A549 (cell line): ENCODE measurements at regions not wholly inside any gene's neighbourhood (a gene's known extent, or its start where the extent isn't known, plus 50 kb on each side); places are given as distances from the start of the nearest gene placed in this dataset.

Experiments used
- ATAC-seq, 2 experiments: fragments of 200-7000 bp in 1 of 2; fragments of >200 bp in 1 of 2; cut with Nextera tagmentation in 1 of 2; cut with Tn5 transposase in 1 of 2; 3 replicates each; pipeline versions ENCODE4 v1.8.0 to v1.9.1; 2018 to 2020; ENCODE audit warnings: mild to moderate bottlenecking in 1 of 2, moderate library complexity in 1 of 2
- CTCF ChIA-PET: fragments of 300-600 bp; sonication (Branson Sonifier 250); formaldehyde crosslinking; extraction: SDS; loops from one replicate; lab custom pipeline; 2021; ENCODE audit warnings: antibody characterized with exemption, inconsistent platforms; lab: Yijun Ruan, JAX
- POLR2A ChIA-PET: fragments of 350-600 bp; formaldehyde crosslinking; extraction: SDS; loops from one replicate; lab custom pipeline; 2021; ENCODE audit warnings: antibody characterized with exemption, inconsistent platforms; lab: Yijun Ruan, JAX
- DNase-seq, 2 experiments: peaks; one replicate each; pipeline versions ENCODE4 v3.0.0 to v3.0.0-alpha.2; 2011 to 2016; ENCODE audit warnings: low read depth in 1 of 2, low spot score in 1 of 2
- FAIRE-seq: peaks from 2 replicates; lab custom pipeline; 2011; peaks lifted over from hg19 to GRCh38; lab: Jason Lieb, UNC
- H3K27ac ChIP-seq, 2 experiments: fragments of >200 bp; sonication (Bioruptor Twin); formaldehyde crosslinking; 3 replicates each; pipeline ENCODE4 v1.5.1; 2016 to 2017
- H3K4me1 ChIP-seq: fragments of >200 bp; sonication (Bioruptor Twin); formaldehyde crosslinking; 3 replicates; pipeline ENCODE4 v1.6.1; 2016
- H3K4me2 ChIP-seq: fragments of >200 bp; sonication (Bioruptor Twin); formaldehyde crosslinking; 3 replicates; pipeline ENCODE4 v1.6.1; 2016
- H3K4me3 ChIP-seq: fragments of >200 bp; sonication (Bioruptor Twin); formaldehyde crosslinking; 3 replicates; pipeline ENCODE4 v1.5.1; 2016
- H3K9me3 ChIP-seq: fragments of >200 bp; sonication (Bioruptor Twin); formaldehyde crosslinking; 3 replicates; pipeline ENCODE4 v1.6.1; 2016
- CBX2 ChIP-seq: fragments of 200-600 bp; sonication (generic); IDR thresholded peaks from 2 replicates; pipeline ENCODE4 v1.6.1; 2016; ENCODE audit warnings: low read depth, mild to moderate bottlenecking, borderline replicate concordance
- CHD4 ChIP-seq: fragments of 200-600 bp; sonication (generic); IDR thresholded peaks from 2 replicates; pipeline ENCODE4 v1.6.1; 2016; ENCODE audit warnings: antibody characterized with exemption, mild to moderate bottlenecking, borderline replicate concordance
- EP300 ChIP-seq, 2 experiments: fragments of >200 bp; sonication (Bioruptor Twin); formaldehyde crosslinking; IDR thresholded peaks; 2 replicates in 1 of 2; 3 replicates in 1 of 2; pipeline ENCODE4 v1.6.1; 2016 to 2017
- ESRRA ChIP-seq: fragments of 150-350 bp; IDR thresholded peaks from 2 replicates; pipeline ENCODE4 v1.6.1; 2014; ENCODE audit warnings: mild to moderate bottlenecking, low read length, borderline replicate concordance
- FOSB ChIP-seq: fragments of 250-450 bp; sonication (Bioruptor Pico); IDR thresholded peaks from 2 replicates; pipeline ENCODE4 v1.5.0; 2020; ENCODE audit warnings: mild to moderate bottlenecking, moderate library complexity
- FOSL2 ChIP-seq, 2 experiments: fragments of 450-650 bp in 1 of 2; fragments of >200 bp in 1 of 2; sonication (Bioruptor Twin) in 1 of 2; formaldehyde crosslinking; IDR thresholded peaks; 2 replicates each; pipeline versions ENCODE4 v1.5.0 to v1.6.1; 2016 to 2020; ENCODE audit warnings: mild to moderate bottlenecking in 1 of 2, moderate library complexity in 1 of 2
- FOXS1 ChIP-seq: fragments of 250-450 bp; sonication (Bioruptor Pico); IDR thresholded peaks from 2 replicates; pipeline ENCODE4 v1.5.0; 2020; ENCODE audit warnings: mild to moderate bottlenecking, moderate library complexity
- HEYL ChIP-seq: fragments of 250-450 bp; sonication (Bioruptor Pico); IDR thresholded peaks from 2 replicates; pipeline ENCODE4 v1.8.0; 2021; ENCODE audit warnings: mild to moderate bottlenecking, moderate library complexity
- HOXA7 ChIP-seq: fragments of 250-450 bp; sonication (Bioruptor Pico); IDR thresholded peaks from 2 replicates; pipeline ENCODE4 v1.5.0; 2020; ENCODE audit warnings: mild to moderate bottlenecking, moderate library complexity
- KDM5A ChIP-seq: fragments of 200-600 bp; sonication (generic); IDR thresholded peaks from 2 replicates; pipeline ENCODE4 v1.6.1; 2016; ENCODE audit warnings: antibody characterized with exemption, mild to moderate bottlenecking
- NPAS2 ChIP-seq: fragments of 250-450 bp; sonication (Bioruptor Pico); IDR thresholded peaks from 2 replicates; pipeline ENCODE4 v1.8.0; 2022; ENCODE audit warnings: mild to moderate bottlenecking, moderate library complexity, borderline replicate concordance
- POLR2A ChIP-seq: IDR thresholded peaks from 2 replicates; pipeline ENCODE4 v1.6.1; 2012; ENCODE audit warnings: mild to moderate bottlenecking, low read length
- POLR2AphosphoS2 ChIP-seq: conservative IDR thresholded peaks from 2 replicates; pipeline ENCODE4 v1.6.1; 2012; ENCODE audit warnings: low read length, improper control_type of control experiment, inconsistent platforms
- RARB ChIP-seq: fragments of 250-450 bp; sonication (Bioruptor Pico); IDR thresholded peaks from 2 replicates; pipeline ENCODE4 v1.8.0; 2021; ENCODE audit warnings: mild to moderate bottlenecking, moderate library complexity
- RCOR1 ChIP-seq: fragments of 150-350 bp; IDR thresholded peaks from 2 replicates; pipeline ENCODE4 v1.6.1; 2014; ENCODE audit warnings: antibody characterized with exemption, low read length, low read depth
- RNF2 ChIP-seq: fragments of 200-600 bp; sonication (generic); IDR thresholded peaks from 2 replicates; pipeline ENCODE4 v1.6.1; 2016; ENCODE audit warnings: low read depth, mild to moderate bottlenecking, antibody characterized with exemption, moderate library complexity, borderline replicate concordance
- ZNF302 ChIP-seq: fragments of 250-450 bp; sonication (Bioruptor Pico); IDR thresholded peaks from 2 replicates; pipeline ENCODE4 v1.9.0; 2021; ENCODE audit warnings: inconsistent platforms, mild to moderate bottlenecking, moderate library complexity
- ZSCAN20 ChIP-seq: fragments of 250-450 bp; sonication (Bioruptor Pico); IDR thresholded peaks from 2 replicates; pipeline ENCODE4 v1.8.0; 2022; ENCODE audit warnings: mild to moderate bottlenecking, moderate library complexity
- WGBS: methylation state at CpG from one replicate; pipeline ENCODE4 v1.1.6; 2017; ENCODE audit errors: missing lambda C conversion rate; 5-methylcytosine and 5-hydroxymethylcytosine counted together
- TF ChIP-seq, protein P1 (sequence below): fragments of >200 bp; sonication (Bioruptor Twin); formaldehyde crosslinking; IDR thresholded peaks from 3 replicates; pipeline ENCODE4 v1.5.1; 2016
- TF ChIP-seq, protein P2 (sequence below): IDR thresholded peaks from 2 replicates; pipeline ENCODE4 v1.6.1; 2012
- TF ChIP-seq, protein P3 (sequence below): IDR thresholded peaks from 2 replicates; pipeline ENCODE4 v1.6.1; 2012
- TF ChIP-seq, protein P4 (sequence below): fragments of >200 bp; sonication (Bioruptor Twin); formaldehyde crosslinking; IDR thresholded peaks from 2 replicates; pipeline ENCODE4 v1.6.1; 2016

DNA sequence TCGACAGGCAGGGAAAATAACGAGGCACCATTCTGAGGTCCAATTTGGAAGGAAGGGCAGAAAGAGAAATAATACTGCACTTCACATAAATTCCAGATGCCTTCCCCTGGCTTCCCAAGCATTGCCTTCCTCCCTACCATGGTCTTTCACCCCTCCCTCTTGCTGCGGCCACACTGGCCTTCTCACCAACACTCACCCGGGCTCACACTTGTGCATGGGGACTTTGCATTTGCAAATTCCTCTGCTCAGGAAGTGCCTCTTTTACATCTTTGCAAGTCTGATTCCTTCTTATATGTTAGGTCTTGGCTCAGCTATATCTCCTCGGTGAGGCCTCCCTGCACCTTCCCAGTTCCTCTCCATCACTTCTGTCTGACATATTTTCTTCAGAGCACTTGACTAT lies 199.4 kb downstream of the CHIC2 start:
- no peak overlapping the region for H3K27ac ChIP-seq
- DNase-seq (no peak), ATAC-seq (no peak)
- peaks cover 17% of the 10 kb centered on the region for H3K4me1 ChIP-seq
- no peak overlapping the region for H3K4me3 ChIP-seq
- ChIA-PET CTCF (interaction anchor here (1.4 kb wide), 1 partner anchor 65 kb away, joined by 3 read pairs; no protein-coding TSS in a partner anchor), POLR2A (no interaction called here)
- TF ChIP-seq ZSCAN20 (no peak), POLR2AphosphoS2 (no peak), RARB (CRISPR knock-in tag) (no peak), ESRRA (no peak), KDM5A (no peak), CBX2 (no peak), FOSL2 (IDR thresholded peaks at IDR 0.05) (no peak), FOSL2 (CRISPR knock-in tag; IDR thresholded peaks at IDR 0.05) (no peak), ZNF302 (CRISPR knock-in tag) (no peak)
- TF ChIP-seq, protein P1, sequence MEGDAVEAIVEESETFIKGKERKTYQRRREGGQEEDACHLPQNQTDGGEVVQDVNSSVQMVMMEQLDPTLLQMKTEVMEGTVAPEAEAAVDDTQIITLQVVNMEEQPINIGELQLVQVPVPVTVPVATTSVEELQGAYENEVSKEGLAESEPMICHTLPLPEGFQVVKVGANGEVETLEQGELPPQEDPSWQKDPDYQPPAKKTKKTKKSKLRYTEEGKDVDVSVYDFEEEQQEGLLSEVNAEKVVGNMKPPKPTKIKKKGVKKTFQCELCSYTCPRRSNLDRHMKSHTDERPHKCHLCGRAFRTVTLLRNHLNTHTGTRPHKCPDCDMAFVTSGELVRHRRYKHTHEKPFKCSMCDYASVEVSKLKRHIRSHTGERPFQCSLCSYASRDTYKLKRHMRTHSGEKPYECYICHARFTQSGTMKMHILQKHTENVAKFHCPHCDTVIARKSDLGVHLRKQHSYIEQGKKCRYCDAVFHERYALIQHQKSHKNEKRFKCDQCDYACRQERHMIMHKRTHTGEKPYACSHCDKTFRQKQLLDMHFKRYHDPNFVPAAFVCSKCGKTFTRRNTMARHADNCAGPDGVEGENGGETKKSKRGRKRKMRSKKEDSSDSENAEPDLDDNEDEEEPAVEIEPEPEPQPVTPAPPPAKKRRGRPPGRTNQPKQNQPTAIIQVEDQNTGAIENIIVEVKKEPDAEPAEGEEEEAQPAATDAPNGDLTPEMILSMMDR = no peak
- TF ChIP-seq, protein P2, sequence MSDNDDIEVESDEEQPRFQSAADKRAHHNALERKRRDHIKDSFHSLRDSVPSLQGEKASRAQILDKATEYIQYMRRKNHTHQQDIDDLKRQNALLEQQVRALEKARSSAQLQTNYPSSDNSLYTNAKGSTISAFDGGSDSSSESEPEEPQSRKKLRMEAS = no peak
- TF ChIP-seq, all 56 proteins: peak for 0
- no peaks in the 10 kb centered on the region for H3K9me3 ChIP-seq
- no peak overlapping the region for H3K4me2 ChIP-seq
- 88% methylated on average over 5 of the region's 5 CpGs for WGBS
- FAIRE-seq = no peak

DNA sequence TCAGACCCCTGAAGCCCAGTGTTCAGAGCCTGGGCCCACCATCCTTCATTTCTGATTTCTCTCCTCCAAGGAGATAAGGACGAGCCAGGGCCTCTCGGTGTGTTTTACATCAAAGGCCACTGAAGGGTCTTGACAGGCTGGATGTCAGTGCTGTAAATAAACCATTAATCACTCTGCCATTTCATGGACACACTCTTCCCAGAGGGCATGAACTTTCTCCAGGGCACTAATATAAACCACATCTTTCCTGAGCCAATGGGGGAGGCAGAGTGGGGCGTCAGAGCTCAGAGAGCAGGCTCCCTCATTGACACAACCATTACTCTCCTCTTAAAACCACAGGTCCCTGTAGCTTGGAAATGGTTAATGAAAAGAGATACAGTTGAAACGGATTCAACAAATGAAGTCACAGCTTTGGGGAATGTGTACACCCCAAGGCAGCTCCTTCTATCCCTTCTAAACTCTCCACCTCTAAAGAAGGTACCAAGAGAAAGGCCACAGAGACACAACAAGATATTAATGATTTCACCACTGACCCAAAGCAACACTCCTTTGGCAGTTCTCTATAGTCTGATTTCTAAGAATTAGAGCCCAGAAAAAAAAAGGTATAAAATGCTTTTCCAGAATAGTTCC lies 200.6 kb downstream of the CHIC2 start:
- Histone ChIP-seq H3K9me3 (no peaks in the 10 kb centered on the region), H3K4me1 (peaks cover 17% of the 10 kb centered on the region), H3K4me2 (no peak overlapping the region), H3K4me3 (no peak overlapping the region), H3K27ac (0 out of 6 replicates have a peak overlapping the region, but pooled peaks of 1 of the 2 experiments have one; percentile 4)
- 26% methylated on average over 4 of the region's 4 CpGs for WGBS
- POLR2A ChIA-PET = no interaction called here
- no peak for FAIRE-seq
- DNase-seq = no peak
- CTCF ChIA-PET = no interaction called here
- TF ChIP-seq RCOR1 (no peak), HOXA7 (CRISPR knock-in tag) (no peak), NPAS2 (CRISPR knock-in tag) (no peak), RNF2 (no peak), POLR2A (no peak), EP300 (IDR thresholded peaks at IDR 0.05) (no peak), POLR2AphosphoS2 (no peak), ESRRA (no peak)
- TF ChIP-seq, protein P3, sequence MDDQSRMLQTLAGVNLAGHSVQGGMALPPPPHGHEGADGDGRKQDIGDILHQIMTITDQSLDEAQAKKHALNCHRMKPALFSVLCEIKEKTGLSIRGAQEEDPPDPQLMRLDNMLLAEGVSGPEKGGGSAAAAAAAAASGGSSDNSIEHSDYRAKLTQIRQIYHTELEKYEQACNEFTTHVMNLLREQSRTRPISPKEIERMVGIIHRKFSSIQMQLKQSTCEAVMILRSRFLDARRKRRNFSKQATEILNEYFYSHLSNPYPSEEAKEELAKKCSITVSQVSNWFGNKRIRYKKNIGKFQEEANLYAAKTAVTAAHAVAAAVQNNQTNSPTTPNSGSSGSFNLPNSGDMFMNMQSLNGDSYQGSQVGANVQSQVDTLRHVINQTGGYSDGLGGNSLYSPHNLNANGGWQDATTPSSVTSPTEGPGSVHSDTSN = no peak
- TF ChIP-seq, protein P4, sequence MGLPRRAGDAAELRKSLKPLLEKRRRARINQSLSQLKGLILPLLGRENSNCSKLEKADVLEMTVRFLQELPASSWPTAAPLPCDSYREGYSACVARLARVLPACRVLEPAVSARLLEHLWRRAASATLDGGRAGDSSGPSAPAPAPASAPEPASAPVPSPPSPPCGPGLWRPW = no peak
- no peak for ATAC-seq

DNA sequence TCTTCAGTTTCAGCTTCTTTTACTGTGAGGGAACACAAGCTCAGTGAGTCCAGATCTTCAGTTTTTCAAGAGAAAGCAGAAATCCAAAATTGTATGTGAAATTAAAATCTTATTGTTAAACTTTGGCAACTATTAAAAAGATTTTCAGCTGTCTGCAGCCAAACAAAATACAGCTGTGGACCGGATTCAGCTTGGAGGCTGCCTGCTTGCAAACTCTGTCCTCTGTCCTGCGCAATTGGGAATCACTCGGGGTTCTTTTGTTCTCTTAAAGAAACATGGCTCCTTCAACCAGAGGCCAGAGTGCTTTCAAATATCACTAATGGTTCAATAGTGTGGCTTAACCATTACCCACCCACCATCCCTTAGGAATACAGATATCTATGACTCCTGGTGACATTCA lies 201.2 kb downstream of the CHIC2 start:
- Histone ChIP-seq H3K4me3 (no peak overlapping the region), H3K4me2 (no peak overlapping the region), H3K4me1 (peaks cover 17% of the 10 kb centered on the region), H3K27ac (0 out of 6 replicates have a peak overlapping the region, but pooled peaks of 1 of the 2 experiments have one; percentile 4), H3K9me3 (no peaks in the 10 kb centered on the region)
- ChIA-PET CTCF (interaction anchor here (1.1 to 1.4 kb wide), 2 partner anchors 22 to 371 kb away, joined by 3 read pairs; no protein-coding TSS in a partner anchor), POLR2A (no interaction called here)
- no peak for TF ChIP-seq HEYL (CRISPR knock-in tag)
- no peak for TF ChIP-seq EP300 (IDR thresholded peaks at IDR 0.05)
- no peak for TF ChIP-seq FOXS1 (CRISPR knock-in tag)
- TF ChIP-seq CHD4 = no peak
- TF ChIP-seq POLR2A = no peak
- TF ChIP-seq ZNF302 (CRISPR knock-in tag) = no peak
- no peak for TF ChIP-seq FOSB
- FAIRE-seq = no peak
- ATAC-seq = no peak
- DNase-seq = no peak
- 73% methylated on average over 3 of the region's 3 CpGs for WGBS
